Peyer's patch (tissue), 4 donors: ENCODE measurements at regions not wholly inside any gene's neighbourhood (a gene's known extent, or its start where the extent isn't known, plus 50 kb on each side); places are given as distances from the start of the nearest gene placed in this dataset.

ENCODE experiments used
- POLR2A ChIP-seq, 2 donors: fragments of 450-650 bp; IDR thresholded peaks; one replicate each; pipeline ENCODE4 v1.5.1; 2017; ENCODE audit warnings: antibody characterized with exemption in 2 of 2, mild to moderate bottlenecking in 2 of 2, moderate library complexity in 2 of 2
- TF ChIP-seq, protein P1 (sequence below), 6 experiments: fragments of 450-650 bp in 4 of 6; fragments of 200-600 bp in 2 of 6; sonication (generic) in 1 of 6; IDR thresholded peaks; one replicate each; pipeline ENCODE4 v1.5.1; 2017 to 2019; ENCODE audit warnings: antibody characterized with exemption in 6 of 6, mild to moderate bottlenecking in 3 of 6, moderate library complexity in 1 of 6

DNA sequence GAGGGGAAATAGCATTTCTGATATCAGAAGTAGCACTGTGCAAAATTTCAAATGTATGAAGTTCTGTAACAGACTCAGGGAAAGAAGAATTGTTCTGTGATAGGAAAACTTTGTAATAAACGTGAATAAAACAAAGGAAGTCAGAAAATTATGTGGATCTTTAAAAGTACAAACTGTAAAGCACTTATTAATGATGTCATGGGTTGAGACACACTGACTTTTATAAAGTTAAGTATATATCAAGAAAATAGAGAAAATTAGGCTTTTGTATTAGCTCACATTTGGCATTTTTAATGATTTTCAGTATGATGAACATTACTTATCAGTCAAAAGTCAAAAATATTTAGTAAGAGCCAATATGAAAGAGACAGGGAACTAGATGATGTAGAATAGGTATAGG is 1081.7 kb upstream of the EDIL3 start:
- TF ChIP-seq, protein P1, sequence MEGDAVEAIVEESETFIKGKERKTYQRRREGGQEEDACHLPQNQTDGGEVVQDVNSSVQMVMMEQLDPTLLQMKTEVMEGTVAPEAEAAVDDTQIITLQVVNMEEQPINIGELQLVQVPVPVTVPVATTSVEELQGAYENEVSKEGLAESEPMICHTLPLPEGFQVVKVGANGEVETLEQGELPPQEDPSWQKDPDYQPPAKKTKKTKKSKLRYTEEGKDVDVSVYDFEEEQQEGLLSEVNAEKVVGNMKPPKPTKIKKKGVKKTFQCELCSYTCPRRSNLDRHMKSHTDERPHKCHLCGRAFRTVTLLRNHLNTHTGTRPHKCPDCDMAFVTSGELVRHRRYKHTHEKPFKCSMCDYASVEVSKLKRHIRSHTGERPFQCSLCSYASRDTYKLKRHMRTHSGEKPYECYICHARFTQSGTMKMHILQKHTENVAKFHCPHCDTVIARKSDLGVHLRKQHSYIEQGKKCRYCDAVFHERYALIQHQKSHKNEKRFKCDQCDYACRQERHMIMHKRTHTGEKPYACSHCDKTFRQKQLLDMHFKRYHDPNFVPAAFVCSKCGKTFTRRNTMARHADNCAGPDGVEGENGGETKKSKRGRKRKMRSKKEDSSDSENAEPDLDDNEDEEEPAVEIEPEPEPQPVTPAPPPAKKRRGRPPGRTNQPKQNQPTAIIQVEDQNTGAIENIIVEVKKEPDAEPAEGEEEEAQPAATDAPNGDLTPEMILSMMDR (IDR thresholded peaks at IDR 0.05), result no peak
- TF ChIP-seq POLR2A (IDR thresholded peaks at IDR 0.05), result no peak
